Left lung (tissue), 4 donors: ENCODE measurements at regions not wholly inside any gene's neighbourhood (a gene's known extent, or its start where the extent isn't known, plus 50 kb on each side); places are given as distances from the start of the nearest gene placed in this dataset.

Source experiments
- ATAC-seq: fragments of 200-7000 bp; cut with Tn5 transposase; one replicate; pipeline ENCODE4 v1.9.1; 2020; ENCODE audit warnings: moderate library complexity
- DNase-seq, 4 donors: peaks; one replicate each; pipeline ENCODE4 v3.0.0-alpha.2; 2013 to 2020
- H3K27ac ChIP-seq, 2 donors: fragments of 200-600 bp; sonication (generic) in 1 of 2; one replicate each; pipeline versions ENCODE4 v1.5.0 to v1.8.0; 2020 to 2021
- H3K27me3 ChIP-seq, 2 donors: fragments of 200-600 bp; sonication (generic) in 1 of 2; one replicate each; pipeline versions ENCODE4 v1.5.0 to v1.8.0; 2020 to 2021
- H3K36me3 ChIP-seq, 2 donors: fragments of 200-600 bp; sonication (generic) in 1 of 2; one replicate each; pipeline versions ENCODE4 v1.5.0 to v1.8.0; 2020 to 2021
- H3K4me1 ChIP-seq, 2 donors: fragments of 200-600 bp; one replicate each; pipeline ENCODE4 v1.8.0; 2021
- H3K4me3 ChIP-seq, 2 donors: fragments of 200-600 bp; sonication (generic) in 1 of 2; one replicate each; pipeline versions ENCODE4 v1.5.0 to v1.8.0; 2020 to 2021; ENCODE audit warnings: mild to moderate bottlenecking in 1 of 2
- H3K9me3 ChIP-seq, 2 donors: fragments of 200-600 bp; sonication (generic) in 1 of 2; one replicate each; pipeline versions ENCODE4 v1.5.0 to v1.8.0; 2020 to 2021
- intact Hi-C, 2 donors: fragments of 100-400 bp; cut with DNase I; formaldehyde crosslinking; loops; one replicate each; pipeline versions ENCODE4 v1.11.2 to v1.14.2; 2022
- TF ChIP-seq, protein P1 (sequence below), 2 donors: fragments of 200-600 bp; sonication (generic) in 1 of 2; IDR thresholded peaks; one replicate each; pipeline versions ENCODE4 v1.5.0 to v1.8.0; 2021; ENCODE audit warnings: antibody characterized with exemption in 2 of 2
- donor health status: DM: no; HTN: yes; CAD: no.
- donor health status: DM: no; HTN: no; CAD: no.

DNA sequence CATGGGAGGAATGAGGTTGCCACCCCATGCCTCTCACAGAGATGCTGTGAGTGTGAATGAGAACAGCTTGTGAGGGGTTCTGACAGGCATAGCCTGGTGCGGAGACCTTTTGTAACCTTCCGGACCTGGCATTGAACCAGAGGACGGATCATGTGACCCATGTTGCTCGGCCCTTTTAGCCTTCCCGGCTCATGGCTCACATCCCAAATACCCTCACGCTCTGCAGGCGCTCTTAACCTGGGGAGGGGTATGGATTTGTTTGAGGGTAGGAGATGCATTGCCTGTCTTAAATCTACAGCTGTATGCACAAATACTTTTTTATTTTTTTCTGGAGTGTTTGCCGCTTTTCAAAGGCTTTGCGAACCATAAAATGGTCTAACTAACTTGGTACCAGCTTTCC, 102.4 kb upstream of the CRHR1 start:
- no peak overlapping the region for H3K27ac ChIP-seq
- intact Hi-C loops, result no loop called here
- no peak overlapping the region for H3K4me3 ChIP-seq
- H3K27me3 ChIP-seq, result peaks cover 0 to 33% of the 10 kb centered on the region in 2 donors
- TF ChIP-seq, protein P1, sequence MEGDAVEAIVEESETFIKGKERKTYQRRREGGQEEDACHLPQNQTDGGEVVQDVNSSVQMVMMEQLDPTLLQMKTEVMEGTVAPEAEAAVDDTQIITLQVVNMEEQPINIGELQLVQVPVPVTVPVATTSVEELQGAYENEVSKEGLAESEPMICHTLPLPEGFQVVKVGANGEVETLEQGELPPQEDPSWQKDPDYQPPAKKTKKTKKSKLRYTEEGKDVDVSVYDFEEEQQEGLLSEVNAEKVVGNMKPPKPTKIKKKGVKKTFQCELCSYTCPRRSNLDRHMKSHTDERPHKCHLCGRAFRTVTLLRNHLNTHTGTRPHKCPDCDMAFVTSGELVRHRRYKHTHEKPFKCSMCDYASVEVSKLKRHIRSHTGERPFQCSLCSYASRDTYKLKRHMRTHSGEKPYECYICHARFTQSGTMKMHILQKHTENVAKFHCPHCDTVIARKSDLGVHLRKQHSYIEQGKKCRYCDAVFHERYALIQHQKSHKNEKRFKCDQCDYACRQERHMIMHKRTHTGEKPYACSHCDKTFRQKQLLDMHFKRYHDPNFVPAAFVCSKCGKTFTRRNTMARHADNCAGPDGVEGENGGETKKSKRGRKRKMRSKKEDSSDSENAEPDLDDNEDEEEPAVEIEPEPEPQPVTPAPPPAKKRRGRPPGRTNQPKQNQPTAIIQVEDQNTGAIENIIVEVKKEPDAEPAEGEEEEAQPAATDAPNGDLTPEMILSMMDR (IDR thresholded peaks at IDR 0.05), result no peak
- no peak for DNase-seq
- H3K36me3 ChIP-seq, result no peaks in the 10 kb centered on the region
- no peak for ATAC-seq
- no peaks in the 10 kb centered on the region for H3K4me1 ChIP-seq
- peaks cover 0 to 5% of the 10 kb centered on the region in 2 donors for H3K9me3 ChIP-seq

- no peak for ATAC-seq
- no peak for DNase-seq
- TF ChIP-seq, protein P1 (IDR thresholded peaks at IDR 0.05), result no peak
- no peaks in the 10 kb centered on the region for H3K4me1 ChIP-seq
- no peak overlapping the region for H3K4me3 ChIP-seq
- no peaks in the 10 kb centered on the region for H3K9me3 ChIP-seq
- intact Hi-C loops, result no loop called here
- H3K27ac ChIP-seq, result no peak overlapping the region
- H3K27me3 ChIP-seq, result peaks cover 10 to 35% of the 10 kb centered on the region in 2 donors
- no peaks in the 10 kb centered on the region for H3K36me3 ChIP-seq
These were observed 97.9 kb upstream of the CRHR1 start for GRCh38 chr17:45686250-45686649.

- TF ChIP-seq, protein P1 (IDR thresholded peaks at IDR 0.05), result no peak
- H3K36me3 ChIP-seq, result no peaks in the 10 kb centered on the region
- intact Hi-C loops, result no loop called here
- DNase-seq, result no peak
- ATAC-seq, result no peak
- H3K27ac ChIP-seq, result no peak overlapping the region
- H3K9me3 ChIP-seq, result no peaks in the 10 kb centered on the region
- H3K4me3 ChIP-seq, result no peak overlapping the region
- H3K27me3 ChIP-seq, result peaks cover 10 to 39% of the 10 kb centered on the region in 2 donors
- H3K4me1 ChIP-seq, result no peaks in the 10 kb centered on the region
These were observed 96.5 kb upstream of the CRHR1 start for GRCh38 chr17:45687594-45687993.

DNA sequence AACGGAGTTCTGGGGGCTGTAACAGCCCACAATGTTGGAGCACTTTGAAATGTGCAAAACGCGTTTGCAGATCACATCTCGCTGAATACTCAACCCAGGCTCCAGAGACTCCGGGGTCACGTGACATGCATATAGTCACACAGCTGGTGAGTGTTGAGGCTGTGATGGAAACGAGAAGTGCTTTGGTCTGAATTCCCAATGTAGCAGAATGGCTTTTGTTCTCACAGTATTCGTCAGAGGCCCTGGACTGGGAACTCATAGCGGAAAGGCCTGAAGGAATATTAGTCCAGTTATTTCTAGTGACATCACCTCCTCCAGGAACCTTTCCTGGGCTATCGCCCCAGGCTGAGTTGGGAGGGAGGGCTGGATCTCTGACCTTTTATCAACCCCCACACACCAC, 95.8 kb upstream of the CRHR1 start:
- no peak for DNase-seq
- Histone ChIP-seq H3K27me3 (peaks cover 10 to 39% of the 10 kb centered on the region in 2 donors), H3K27ac (no peak overlapping the region), H3K4me3 (no peak overlapping the region), H3K9me3 (no peaks in the 10 kb centered on the region), H3K36me3 (no peaks in the 10 kb centered on the region), H3K4me1 (no peaks in the 10 kb centered on the region)
- intact Hi-C loops, result no loop called here
- ATAC-seq, result no peak
- TF ChIP-seq, protein P1 (IDR thresholded peaks at IDR 0.05), result no peak

DNA sequence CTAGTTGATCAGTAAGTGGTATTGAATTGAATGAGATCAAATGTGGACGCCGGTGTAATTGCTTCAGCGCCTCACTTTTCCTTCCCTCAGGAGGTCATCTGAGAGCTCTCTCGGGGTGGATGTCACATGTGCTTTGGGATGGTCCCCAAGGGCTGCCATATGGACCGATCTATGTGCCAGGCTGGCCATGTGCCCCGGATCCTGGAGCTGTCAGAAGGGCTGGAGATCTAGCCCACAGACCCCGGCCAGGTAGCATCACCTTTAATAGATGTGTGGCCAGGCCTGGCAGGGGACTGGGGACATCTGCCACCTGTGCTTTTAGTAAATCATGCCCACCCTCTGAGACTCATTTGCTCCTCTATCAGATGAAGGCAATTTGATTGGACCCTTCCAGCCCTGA, 95.3 kb upstream of the CRHR1 start:
- intact Hi-C loops, result no loop called here
- no peak for DNase-seq
- Histone ChIP-seq H3K36me3 (no peaks in the 10 kb centered on the region), H3K9me3 (no peaks in the 10 kb centered on the region), H3K27ac (no peak overlapping the region), H3K4me3 (no peak overlapping the region), H3K4me1 (no peaks in the 10 kb centered on the region), H3K27me3 (peaks cover 10 to 39% of the 10 kb centered on the region in 2 donors)
- no peak for ATAC-seq
- TF ChIP-seq, protein P1 (IDR thresholded peaks at IDR 0.05), result no peak
